ENCODE measurements at regions not wholly inside any gene's neighbourhood (a gene's known extent, or its start where the extent isn't known, plus 50 kb on each side); places are given as distances from the start of the nearest gene placed in this dataset.
"Not testable (repeated sequence)": the region's sequence is repeated elsewhere in the genome, so short reads cannot be mapped to it uniquely, and the experiment has no call there.

DNA sequence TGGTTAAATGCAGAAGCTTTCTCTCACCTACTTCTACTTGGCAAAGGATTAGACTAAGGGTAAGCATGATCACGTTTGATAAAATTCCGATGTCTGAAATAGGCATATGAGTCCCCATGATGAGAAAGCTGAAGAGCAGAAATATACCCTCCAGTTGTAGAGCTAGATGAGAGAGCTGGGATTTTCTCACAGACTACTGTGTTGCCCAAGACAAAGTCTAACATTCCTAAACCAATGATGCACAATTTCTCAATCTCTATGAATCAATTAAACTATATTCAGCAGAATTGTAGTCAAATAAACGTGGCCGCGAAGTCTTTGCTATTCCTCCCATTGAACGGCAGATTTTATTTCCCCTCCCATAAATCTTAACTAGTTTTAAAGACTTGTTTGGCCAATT is 699.2 kb downstream of the KCNT2 start:
- peak; percentile 12 for DNase-seq

DNA sequence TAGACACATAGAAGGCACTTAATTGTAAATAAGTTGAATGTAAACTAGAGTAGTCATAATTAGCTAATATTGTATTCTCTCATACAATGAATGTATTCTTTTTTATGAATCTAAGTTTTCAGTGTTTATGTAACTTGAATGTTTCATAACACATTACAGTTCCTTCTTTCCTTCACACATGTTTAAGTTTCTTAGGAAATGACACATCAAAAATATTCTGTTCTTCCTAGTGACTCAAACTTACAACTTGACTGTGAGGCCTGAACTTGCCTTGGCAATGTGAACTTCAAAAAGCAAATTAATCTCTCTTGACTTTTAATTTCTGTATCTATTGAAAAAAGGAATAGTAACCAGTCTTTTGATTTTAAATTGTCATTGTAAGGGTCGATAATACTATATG is 700.1 kb downstream of the KCNT2 start:
- peak; percentile 36 for DNase-seq

DNA sequence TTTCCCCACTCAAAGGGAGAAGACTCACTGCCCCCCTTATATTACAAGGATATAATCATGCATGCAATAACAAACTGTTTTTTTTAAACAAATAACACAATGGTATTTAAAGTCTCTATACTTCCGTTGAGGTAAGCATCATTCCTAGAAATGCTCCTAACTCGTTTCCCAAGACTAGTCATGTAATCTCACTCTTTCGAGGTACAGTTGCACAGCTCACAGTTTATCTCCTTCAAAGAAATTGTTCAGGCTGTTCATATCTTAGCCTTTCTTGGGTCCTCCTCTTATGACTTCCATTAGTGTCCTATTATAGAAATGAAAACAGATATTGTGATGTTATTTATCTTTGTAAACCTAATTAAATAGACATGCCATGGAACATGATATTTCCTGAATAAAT is 705.0 kb downstream of the KCNT2 start:
- no peak for DNase-seq

DNA sequence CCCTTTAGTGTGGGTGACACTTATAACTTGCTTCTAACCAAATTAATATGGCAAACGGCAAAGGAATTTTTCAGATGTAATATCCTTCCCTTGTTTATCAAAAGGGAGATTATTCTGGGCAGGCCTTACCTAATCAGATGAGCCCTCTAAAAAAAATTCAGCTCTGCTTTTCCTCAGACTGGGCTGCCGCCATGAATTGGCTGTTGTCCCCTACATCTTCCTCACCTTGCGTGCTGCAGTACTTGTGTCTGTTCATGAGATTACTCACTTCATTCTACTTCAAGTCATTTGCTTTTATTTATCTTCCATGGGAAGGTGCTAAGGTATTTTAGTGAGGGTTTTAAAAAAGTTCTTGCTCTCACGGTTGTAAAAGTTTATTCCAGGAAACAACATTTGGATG is 705.5 kb downstream of the KCNT2 start:
- no peak for DNase-seq

DNA sequence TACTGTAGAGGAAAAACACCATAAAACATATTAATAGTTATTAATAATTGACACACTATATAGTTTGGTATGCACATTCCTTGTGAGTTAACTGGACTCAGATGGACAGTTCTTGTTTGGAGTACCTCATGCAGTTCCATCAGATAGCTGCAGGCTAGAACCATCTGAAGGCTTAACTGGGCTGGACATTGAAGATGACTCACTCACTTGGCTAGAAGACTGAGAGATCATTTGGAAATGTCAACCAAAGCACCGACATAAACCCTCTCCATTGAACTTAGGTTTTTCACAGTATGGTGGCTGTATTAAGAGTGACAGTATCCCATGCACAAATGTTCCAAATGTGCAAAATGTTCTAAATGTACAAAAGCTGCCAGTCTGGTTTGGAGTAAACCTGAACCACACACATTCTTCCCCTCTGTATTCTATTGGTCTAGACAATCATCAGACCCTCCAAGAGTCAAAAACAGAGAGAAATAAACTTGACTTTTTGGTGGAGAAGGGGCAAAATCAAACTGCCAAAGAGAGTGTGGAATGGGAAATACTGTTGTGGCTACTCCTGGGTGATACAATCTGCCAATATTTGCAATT is 708.4 kb downstream of the KCNT2 start:
- peak; percentile 91 for DNase-seq

DNA sequence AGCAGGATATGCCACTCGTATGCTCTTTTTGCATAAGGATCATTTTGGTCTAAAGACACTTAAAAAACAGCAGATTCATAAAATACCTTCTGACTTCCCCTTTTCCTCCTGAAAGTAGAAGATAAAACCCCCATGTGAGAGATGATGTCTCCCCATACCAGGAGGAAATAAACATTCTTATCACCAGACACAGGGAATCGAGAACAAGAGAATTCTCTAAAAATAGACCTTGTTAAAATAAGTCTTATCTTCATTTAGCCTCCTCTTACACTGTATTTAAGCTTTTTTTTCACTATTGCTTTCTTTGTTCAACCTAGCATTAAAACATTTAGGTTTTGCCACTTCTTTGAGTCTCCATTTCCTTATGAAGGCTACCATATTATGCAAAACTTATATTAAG is 709.3 kb downstream of the KCNT2 start:
- no peak for DNase-seq

DNA sequence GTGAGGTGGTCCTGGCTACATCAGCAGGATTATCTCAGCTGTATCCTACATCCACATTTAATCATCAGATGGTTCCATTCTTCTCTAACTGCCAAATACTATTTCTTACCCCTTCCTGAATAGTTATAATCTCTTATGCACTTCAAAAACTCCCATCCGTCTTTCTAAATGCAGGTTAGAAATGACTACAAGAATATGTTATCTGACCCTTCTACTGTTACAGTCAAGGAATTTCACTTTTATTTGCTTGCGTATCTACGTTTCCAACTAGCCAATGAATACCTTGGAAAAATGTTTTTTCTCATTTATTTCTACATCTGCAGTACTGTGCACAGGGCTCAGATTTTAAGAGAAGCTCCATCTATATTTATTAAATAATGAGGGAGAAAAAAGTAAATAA is 709.9 kb downstream of the KCNT2 start:
- no peak for DNase-seq

DNA sequence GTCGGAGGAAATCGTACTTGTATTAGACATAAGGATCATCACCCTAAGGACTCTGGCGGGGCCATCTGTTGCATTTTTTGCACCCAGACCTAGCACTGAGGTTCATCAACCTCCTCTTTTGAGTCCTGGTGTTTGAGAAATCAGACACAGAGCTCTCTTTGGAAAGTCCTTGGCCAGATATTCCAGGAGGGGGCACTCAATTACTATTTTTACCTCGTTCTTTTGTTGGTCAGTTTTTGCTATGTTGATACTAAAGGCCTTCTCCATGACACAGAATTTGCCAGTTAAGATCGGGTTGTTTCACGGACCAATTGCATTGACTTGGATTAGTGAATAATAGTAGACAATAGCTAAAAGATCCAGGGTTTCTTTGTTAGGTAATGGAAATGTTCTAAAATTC is 711.2 kb downstream of the KCNT2 start:
- no peak for DNase-seq

DNA sequence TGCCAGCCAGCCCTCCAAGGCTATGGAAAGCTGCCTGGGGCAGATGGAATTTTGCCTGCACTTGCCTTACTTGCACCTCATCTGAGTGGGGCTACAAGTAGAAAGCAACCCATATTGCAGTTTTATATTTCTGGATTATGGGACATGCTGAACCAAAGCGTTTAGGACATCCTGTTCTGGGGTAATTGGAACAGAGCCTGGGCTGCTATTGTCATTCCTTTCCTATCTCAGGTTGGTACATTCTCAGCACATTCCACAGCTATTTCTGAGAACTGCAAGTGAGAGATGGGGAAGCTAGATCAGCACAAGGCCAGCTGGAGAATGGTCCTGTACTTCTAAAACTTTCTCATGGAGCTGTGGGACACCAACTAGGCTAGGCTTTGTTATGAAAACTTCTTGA is 713.8 kb downstream of the KCNT2 start:
- peak; percentile 41 for DNase-seq

DNA sequence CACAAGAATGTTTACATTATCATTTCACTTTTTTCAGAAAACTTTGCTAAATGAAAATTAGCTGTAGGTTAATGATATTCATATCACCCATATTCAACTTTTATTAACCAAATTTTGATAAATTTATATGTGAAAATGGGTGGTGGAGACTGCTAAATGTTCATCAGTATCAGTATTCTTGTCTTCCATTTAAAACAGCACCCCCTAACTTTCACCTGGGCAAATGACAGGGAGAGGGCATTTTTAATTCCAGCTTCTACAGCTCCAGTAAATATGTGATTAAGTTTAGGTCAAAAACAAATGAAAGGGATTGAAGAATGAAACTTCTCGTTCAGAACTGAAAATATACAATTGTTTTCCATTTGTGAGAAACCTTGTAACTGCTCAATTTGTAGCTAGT is 722.2 kb downstream of the KCNT2 start:
- no peak for DNase-seq

DNA sequence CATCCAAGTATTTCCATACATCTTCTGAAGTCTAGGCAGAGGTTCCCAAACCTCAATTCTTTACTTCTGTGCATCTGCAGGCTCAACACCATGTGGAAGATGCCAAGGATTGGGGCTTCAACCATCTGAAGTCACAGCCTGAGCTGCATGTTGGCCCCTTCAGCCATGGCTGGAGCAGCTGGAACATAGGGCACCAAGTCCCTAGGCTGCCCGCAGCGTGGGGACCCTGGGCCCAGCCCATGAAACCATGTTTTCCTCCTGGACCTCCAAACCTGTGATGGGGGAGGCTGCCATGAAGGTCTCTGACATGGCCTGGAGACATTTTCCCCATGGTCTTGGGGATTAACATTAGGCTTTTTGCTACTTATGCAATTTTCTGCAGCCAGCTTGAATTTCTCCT is 729.8 kb downstream of the KCNT2 start:
- DNase-seq: no peak

DNA sequence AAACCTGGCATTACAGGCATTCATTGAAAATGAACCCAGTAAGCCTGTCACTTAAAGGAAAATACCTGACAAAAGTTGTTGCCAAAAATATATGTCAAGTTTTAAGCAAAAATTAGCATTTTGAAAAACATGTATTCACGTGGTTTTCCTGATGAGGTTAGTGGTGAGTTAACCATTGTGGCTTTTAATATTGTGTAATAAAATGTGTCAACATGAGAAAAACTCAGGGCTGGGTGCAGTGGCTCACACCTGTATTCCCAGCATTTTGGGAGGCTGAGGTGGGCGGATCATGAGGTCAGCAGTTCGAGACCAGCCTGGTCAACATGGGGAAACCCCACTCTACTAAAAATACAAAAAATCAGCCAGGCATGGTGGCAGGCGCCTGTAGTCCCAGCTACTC is 731.4 kb downstream of the KCNT2 start:
- no peak for DNase-seq

DNA sequence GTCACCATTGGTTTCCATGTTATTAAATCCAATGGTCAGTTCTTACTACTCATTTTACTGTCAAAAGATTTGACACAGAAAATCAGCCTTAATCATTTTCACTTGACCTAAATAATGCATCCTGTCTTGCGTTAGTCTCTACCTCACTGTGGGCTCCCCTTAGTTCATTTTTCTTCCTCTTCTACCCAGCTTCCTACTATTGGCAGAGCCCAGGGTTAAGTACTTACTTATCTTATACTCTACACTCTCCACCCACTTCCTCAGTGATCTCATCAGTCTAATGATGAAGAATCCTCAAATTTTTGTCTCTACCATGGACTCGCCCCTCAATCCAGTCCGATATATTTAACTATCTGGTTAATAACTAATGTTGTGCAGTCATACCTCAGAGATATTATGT is 735.9 kb downstream of the KCNT2 start:
- no peak for DNase-seq

DNA sequence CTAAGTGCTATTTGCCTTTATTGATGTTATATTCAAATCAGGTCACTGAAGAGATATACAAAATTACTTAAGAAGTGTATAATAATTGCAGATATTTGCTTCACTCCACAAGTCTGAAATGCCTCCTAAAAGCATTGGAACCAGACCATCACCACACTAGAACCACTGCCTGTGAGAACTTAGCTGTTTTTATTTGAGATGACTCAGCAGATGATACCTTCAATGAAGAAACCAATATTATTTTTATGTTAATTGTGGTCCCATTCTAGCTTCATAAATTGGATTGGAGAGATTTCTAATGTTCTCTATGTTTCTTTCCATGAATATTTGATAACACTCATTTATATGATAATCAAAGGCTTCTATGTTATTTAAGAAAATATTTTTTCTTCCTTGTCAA is 740.6 kb downstream of the KCNT2 start:
- no peak for DNase-seq

DNA sequence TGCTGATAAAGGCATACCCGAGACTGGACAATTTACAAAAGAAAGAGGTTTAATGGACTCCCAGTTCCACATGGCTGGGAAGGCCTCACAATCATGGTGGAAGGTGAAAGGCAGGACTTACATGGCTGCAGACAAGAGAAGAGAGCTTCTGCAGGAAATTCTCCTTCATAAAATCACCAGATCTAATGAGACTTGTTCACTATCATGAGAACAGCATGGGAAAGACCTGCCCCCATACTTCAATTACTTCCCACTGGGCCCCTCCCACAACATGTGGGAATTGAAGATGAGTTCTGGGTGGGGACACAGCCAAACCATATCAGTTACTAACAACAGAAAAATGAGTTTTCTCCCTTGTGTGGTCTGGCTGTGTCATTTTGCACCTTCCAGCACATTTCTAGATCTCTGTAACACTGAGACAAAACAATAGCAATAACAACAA is 741.4 kb downstream of the KCNT2 start:
- DNase-seq: no peak

DNA sequence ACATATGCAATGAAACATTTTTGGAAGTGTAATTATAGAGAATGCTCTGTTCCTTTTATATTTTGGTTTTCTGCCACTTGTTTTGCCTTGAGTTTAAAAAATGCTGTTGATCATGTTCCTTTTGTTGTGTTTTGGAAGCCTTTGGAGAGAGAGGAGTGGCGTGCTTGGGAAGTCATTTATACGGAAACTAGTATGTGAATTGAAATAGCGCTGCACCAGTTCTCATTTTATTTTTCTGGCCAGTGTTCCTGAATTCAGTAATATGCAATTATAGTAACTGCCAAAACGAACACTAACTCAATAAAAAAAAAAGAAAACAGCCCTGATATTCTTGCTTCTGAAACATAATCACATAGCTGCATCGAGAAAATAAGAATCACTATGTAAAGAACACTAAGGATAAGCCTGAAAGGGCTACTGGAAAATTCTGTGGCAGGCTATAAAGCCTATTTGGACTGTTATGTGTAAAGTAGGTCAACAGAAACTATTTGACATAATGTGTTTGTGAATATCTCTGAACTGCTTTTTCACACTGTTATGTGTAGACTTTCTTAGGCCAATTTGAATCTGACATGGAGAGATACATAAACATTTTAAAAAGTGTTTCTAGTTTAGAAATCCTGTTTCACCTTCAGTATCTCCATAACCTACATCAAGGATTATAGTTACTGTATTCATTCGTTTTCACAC is 742.0 kb downstream of the KCNT2 start:
- no peak for DNase-seq

DNA sequence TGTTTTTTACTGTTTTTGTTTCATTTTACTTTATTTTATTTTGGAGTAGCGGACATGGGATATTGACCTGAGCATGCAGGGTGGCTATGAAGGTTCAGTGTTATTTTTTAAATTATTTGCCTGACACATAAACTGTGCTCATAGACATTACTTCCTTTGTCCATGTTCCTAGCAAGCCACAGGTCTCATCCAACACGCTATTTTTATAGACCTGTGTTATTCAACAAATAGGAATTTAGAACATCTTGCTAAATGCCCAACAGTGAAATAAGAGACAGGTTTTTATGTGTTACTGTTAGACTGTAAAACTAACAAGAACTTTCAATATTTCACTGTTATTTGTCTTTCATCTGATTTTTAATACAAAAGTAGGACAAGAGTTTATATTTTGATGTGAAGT is 756.4 kb downstream of the KCNT2 start:
- DNase-seq: peak; percentile 37

DNA sequence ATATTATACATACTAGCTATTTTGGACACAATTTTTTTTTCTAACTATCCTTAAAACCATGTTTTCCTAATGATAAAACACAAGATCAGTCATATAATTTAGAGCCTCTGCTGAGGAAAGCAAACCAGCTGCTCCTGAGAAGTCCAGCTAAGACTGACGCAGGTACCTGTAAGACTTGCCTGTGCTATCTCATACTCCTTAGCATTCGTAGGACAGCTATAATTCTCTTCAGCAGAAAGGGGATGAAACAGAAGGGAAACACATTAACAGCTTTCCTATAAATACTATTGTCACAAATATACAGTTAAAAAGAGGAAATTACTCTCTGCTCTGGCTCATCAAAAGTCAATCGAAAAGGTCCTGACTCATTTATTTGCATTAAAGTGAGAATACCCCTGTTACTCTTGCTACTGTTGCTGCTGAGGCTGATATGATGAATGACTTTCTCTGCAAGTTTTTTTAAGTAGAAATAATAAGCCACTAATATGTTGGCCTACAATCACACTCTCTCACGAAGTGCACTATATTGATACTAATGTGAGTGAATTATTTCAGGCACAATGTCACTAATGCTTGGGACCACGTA is 757.1 kb downstream of the KCNT2 start:
- no peak for DNase-seq

DNA sequence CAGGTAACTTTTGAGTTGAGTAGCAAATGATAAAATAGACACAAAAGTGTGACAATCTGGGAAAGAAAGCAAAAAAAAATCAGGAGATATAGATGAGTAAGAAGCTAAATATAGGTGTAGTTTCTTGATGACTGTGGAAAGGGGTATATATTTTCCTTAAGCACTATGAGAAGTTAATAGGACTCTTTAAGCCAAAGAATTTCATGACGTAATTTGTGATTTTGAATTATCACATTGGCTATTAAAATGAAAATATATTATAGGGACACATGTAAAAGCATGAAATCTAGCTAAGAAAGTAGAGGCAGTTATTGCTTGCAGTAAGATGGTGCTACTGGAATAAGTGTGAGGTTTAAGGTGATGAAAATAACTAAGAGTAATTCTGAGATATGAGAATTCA is 759.1 kb downstream of the KCNT2 start:
- no peak for DNase-seq

DNA sequence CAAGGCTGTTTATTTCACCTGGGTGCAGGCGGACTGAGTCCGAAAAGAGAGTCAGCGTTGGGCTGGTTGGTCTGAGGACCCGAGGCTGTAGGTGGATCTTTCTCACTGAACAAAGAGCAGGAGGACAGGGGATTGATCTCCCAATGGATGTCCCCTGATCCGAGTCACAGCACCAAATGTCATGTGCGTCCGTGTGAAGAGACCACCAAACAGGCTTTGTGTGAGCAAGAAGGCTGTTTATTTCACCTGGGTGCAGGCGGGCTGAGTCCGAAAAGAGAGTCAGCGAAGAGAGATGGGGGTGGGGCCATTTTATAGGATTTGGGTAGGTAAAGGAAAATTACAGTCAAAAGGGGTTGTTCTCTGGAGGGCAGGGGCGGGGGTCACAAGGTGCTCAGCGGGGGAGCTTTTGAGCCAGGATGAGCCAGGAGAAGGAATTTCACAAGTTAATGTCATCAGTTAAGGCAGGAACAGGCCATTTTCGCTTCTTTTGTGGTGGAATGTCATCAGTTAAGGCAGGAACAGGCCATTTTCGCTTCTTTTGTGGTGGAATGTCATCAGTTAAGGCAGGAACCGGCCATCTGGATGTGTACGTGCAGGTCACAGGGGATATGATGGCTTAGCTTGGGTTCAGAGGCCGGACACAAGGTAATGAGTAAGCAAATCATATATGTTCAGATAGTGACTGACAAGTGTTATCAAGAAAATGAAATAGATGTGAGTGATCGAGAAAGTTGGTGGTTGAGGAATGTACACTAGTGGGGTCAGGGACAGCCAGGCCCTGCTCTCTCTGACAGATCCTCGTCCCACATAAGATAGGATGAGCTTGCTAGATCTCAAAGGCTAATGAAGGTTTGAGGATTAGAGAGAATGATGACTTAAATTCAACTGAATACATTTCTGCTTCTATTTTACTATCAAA is 760.0 kb downstream of the KCNT2 start:
- DNase-seq: not testable (repeated sequence)

DNA sequence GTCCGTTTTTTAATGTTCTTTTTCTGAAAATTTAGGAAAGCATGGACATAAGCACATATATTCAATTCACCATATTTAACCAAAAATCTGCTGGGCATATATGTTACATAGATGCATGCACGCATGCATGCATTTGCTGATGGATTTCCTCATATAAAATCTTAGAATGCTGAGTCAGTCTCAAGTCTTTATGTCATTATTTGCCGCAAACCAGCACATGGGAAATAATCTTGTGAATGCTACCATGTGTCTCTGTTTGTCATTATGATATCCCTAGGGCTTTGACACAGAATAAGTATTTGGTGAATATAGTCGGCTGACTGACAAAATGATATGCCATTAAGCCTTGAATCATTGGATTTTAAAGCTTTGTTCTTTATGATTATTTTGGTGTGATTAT is 776.5 kb downstream of the KCNT2 start:
- DNase-seq: no peak

DNA sequence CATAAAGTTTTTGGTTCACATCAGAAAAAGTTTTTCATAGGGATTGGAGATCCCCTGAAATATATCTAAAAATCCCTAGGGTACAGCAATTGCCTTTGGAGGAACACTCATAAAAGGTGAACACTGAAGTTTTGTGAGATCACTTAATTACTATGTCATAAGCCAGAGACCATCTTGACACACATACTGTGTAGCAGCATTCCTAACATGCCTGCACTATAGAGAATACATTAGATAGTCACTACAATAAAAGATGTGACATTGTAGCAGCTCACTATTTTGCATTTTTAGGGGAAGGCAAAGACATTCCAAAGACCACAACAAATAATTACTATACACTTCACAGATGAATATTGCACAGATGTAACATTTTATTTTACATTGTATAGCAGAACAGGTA is 779.9 kb downstream of the KCNT2 start:
- DNase-seq: peak; percentile 22

DNA sequence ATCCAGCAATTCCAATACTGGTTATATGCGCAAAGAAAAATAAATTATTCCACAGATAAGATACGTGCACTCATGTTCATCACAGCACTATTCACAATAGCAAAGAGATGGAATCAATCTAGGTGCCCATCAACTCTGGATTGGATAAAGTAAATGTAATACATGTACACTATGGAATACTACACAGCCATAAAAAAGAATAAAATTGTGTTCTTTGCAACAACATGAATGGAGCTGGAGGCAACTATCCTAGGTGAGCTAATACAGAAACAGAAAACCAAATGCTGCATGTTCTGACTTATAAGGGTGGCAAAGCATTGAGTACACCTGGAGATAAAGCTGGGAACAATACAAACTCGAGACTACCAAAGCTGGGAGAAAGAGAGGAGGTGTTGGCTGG is 787.3 kb downstream of the KCNT2 start:
- DNase-seq: no peak

DNA sequence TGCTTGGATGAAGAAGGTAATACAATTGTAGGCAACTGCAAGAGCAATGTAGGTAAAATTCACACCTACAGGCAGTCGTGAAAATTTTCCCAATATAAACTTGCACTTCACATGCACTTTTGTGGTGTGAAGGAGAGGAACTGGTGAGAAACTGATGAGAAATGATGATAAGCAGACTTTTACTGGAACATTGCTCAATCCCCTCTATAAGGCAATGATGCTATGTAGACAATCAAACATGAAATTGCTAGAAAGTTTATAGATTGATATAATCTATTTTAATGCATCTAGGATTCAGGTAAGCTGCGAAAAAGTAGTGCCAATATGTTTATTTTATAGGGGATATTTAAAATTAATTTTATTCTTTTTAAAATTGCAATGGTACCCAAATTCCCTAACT is 802.2 kb downstream of the KCNT2 start:
- DNase-seq: no peak

Measured in EL (cell line).